Smooth muscle cell (in vitro differentiated cells): ENCODE measurements at regions not wholly inside any gene's neighbourhood (a gene's known extent, or its start where the extent isn't known, plus 50 kb on each side); places are given as distances from the start of the nearest gene placed in this dataset.

ENCODE experiments used
- DNase-seq: peaks from one replicate; lab custom pipeline; 2025; ENCODE audit not compliant: unreplicated experiment; lab: John Stamatoyannopoulos, UW
- H2AFZ ChIP-seq: fragments of 200-600 bp; sonication (generic); 2 replicates; pipeline ENCODE4 v1.6.0; 2016; ENCODE audit warnings: antibody characterized with exemption, low read depth, mild to moderate bottlenecking
- H3F3A ChIP-seq: fragments of 200-600 bp; sonication (generic); 2 replicates; pipeline ENCODE4 v1.6.0; 2017; ENCODE audit warnings: antibody characterized with exemption, low read depth
- H3K27ac ChIP-seq: fragments of 200-600 bp; sonication (generic); 2 replicates; pipeline ENCODE4 v1.5.1; 2016; ENCODE audit warnings: low read depth, mild to moderate bottlenecking
- H3K27me3 ChIP-seq: fragments of 200-600 bp; sonication (generic); 2 replicates; pipeline ENCODE4 v1.6.1; 2016; ENCODE audit warnings: low read depth, mild to moderate bottlenecking
- H3K36me3 ChIP-seq: fragments of 200-600 bp; sonication (generic); 2 replicates; pipeline ENCODE4 v1.5.1; 2016; ENCODE audit warnings: low read depth
- H3K4me1 ChIP-seq: fragments of 200-600 bp; sonication (generic); 2 replicates; pipeline ENCODE4 v1.5.1; 2016; ENCODE audit warnings: low read depth
- H3K4me2 ChIP-seq: fragments of 200-600 bp; sonication (generic); 2 replicates; pipeline ENCODE4 v1.6.0; 2016; ENCODE audit warnings: mild to moderate bottlenecking
- H3K4me3 ChIP-seq: fragments of 200-600 bp; sonication (generic); 2 replicates; pipeline ENCODE4 v1.5.1; 2016; ENCODE audit warnings: mild to moderate bottlenecking
- H3K79me2 ChIP-seq: fragments of 200-600 bp; sonication (generic); 2 replicates; pipeline ENCODE4 v1.6.0; 2016; ENCODE audit warnings: low read depth, mild to moderate bottlenecking
- H3K9ac ChIP-seq: fragments of 200-600 bp; sonication (generic); 2 replicates; pipeline ENCODE4 v1.6.0; 2016; ENCODE audit warnings: low read depth
- H3K9me3 ChIP-seq: fragments of 200-600 bp; sonication (generic); replicated peaks from 2 replicates; pipeline ENCODE4 v1.5.1; 2016; ENCODE audit warnings: low read depth
- H4K20me1 ChIP-seq: fragments of 200-600 bp; sonication (generic); 2 replicates; pipeline ENCODE4 v1.6.0; 2016; ENCODE audit warnings: low read depth
- WGBS: methylation state at CpG from one replicate; pipeline ENCODE4 v1.1.7; 2016; ENCODE audit warnings: low lambda C conversion rate; 5-methylcytosine and 5-hydroxymethylcytosine counted together
- TF ChIP-seq, protein P1 (sequence below): fragments of 200-600 bp; sonication (generic); IDR thresholded peaks from 2 replicates; pipeline ENCODE4 v1.5.1; 2017; ENCODE audit warnings: borderline replicate concordance, mild to moderate bottlenecking, antibody characterized with exemption; ENCODE audit not compliant: insufficient read depth, poor library complexity, severe bottlenecking

DNA sequence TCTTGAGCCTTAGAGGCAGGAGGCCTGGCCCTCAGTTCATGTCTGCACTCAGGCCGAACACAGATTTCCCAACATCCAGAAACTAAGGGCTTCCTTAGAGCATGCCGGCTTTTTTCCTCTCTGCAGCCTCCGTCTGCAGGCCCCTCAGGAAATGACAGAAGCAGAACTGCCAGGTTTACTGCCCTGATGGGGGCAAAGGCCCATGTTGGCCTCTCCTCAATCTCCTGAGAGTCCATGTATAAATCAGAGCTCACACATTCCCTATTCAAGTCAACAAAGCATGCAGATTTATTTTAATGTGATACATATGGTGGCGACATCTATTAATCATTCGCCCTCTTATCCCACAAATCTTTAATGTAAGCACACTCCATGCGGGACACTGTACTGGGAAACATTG lies 475.6 kb upstream of the HS6ST1 start:
- H3K4me3 ChIP-seq: no peak overlapping the region
- no peaks in the 10 kb centered on the region for H3F3A ChIP-seq
- no peaks in the 10 kb centered on the region for H4K20me1 ChIP-seq
- H3K4me1 ChIP-seq: no peaks in the 10 kb centered on the region
- H3K27ac ChIP-seq: no peak overlapping the region
- H3K79me2 ChIP-seq: no peaks in the 10 kb centered on the region
- H2AFZ ChIP-seq: no peak overlapping the region
- H3K36me3 ChIP-seq: no peaks in the 10 kb centered on the region
- TF ChIP-seq, protein P1, sequence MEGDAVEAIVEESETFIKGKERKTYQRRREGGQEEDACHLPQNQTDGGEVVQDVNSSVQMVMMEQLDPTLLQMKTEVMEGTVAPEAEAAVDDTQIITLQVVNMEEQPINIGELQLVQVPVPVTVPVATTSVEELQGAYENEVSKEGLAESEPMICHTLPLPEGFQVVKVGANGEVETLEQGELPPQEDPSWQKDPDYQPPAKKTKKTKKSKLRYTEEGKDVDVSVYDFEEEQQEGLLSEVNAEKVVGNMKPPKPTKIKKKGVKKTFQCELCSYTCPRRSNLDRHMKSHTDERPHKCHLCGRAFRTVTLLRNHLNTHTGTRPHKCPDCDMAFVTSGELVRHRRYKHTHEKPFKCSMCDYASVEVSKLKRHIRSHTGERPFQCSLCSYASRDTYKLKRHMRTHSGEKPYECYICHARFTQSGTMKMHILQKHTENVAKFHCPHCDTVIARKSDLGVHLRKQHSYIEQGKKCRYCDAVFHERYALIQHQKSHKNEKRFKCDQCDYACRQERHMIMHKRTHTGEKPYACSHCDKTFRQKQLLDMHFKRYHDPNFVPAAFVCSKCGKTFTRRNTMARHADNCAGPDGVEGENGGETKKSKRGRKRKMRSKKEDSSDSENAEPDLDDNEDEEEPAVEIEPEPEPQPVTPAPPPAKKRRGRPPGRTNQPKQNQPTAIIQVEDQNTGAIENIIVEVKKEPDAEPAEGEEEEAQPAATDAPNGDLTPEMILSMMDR: no peak
- H3K9me3 ChIP-seq: no peaks in the 10 kb centered on the region
- peaks cover 7% of the 10 kb centered on the region for H3K27me3 ChIP-seq
- H3K9ac ChIP-seq: no peak overlapping the region
- no peak for DNase-seq
- 88% methylated on average over 6 of the region's 6 CpGs for WGBS
- H3K4me2 ChIP-seq: no peak overlapping the region

DNA sequence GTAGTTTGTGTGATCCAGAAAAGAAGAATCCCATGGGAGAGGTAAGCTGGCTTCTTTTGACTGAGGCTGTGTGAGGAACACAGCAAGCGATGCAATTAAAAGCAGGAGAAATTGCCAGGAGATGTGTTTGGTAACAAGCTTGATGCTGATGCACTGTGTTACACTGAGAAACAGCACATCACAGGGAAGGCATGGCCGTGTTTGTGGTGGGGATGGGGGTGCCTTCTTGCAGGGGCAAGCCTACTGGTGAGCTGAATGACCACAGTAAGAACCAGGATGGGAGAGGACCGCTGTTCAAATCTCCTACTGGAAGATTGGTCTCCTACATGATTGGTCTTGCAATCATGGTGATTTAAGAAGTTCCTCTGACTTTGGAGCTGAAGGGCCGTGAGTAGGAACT lies 477.7 kb upstream of the HS6ST1 start:
- Histone ChIP-seq H3K36me3 (no peaks in the 10 kb centered on the region), H3K27ac (no peak overlapping the region), H3K4me1 (no peaks in the 10 kb centered on the region), H3K4me3 (no peak overlapping the region), H3K27me3 (peaks cover 7% of the 10 kb centered on the region), H3F3A (no peaks in the 10 kb centered on the region), H3K4me2 (no peak overlapping the region), H4K20me1 (no peaks in the 10 kb centered on the region), H2AFZ (no peak overlapping the region), H3K79me2 (no peaks in the 10 kb centered on the region), H3K9ac (no peak overlapping the region), H3K9me3 (no peaks in the 10 kb centered on the region)
- WGBS: 83% methylated on average over 4 of the region's 4 CpGs
- TF ChIP-seq, protein P1: no peak
- no peak for DNase-seq

DNA sequence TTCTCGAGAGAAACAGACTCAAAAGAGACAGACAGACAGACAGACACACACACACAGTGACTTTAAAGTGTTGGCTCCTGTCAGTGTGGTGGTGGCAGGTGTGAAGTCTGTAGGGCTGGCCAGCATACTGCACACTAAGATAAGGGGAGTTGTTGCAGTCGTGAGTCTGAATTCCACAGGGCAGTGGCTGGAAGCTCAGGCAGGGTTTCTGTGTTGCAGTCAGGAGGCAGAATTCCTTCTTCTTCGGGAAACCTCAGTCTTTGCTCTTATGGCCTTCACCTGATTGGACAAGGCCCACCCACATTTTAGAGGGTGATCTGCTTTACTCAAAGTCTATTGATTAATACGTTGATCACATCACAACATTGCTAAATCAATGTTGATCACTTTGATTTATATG lies 478.4 kb upstream of the HS6ST1 start:
- Histone ChIP-seq H3F3A (no peaks in the 10 kb centered on the region), H3K79me2 (no peaks in the 10 kb centered on the region), H2AFZ (no peak overlapping the region), H4K20me1 (no peaks in the 10 kb centered on the region), H3K4me3 (no peak overlapping the region), H3K9ac (no peak overlapping the region), H3K9me3 (no peaks in the 10 kb centered on the region), H3K4me1 (no peaks in the 10 kb centered on the region), H3K27ac (no peak overlapping the region), H3K36me3 (no peaks in the 10 kb centered on the region), H3K4me2 (no peak overlapping the region), H3K27me3 (peaks cover 13% of the 10 kb centered on the region)
- DNase-seq: no peak
- TF ChIP-seq, protein P1: no peak
- 76% methylated on average over 4 of the region's 4 CpGs for WGBS

DNA sequence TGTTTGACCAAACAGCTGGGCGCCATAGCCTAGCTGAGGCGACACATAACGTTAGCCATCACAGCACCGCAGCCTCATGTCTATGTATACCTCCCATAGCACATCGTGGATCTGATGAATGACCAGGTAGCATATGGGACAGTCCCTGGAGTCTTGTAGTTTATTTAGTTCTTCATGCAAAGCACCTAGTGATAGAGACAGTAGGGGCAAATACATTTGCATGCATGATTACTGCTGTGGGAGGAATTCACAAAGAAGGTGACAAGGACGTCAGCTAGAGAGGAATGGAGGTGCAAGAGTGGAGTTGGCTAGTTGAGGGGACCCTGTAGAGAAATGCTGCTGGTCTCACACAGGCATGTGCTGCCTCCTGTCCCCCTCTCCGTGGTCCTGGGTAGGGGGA lies 478.9 kb upstream of the HS6ST1 start:
- Histone ChIP-seq H3K9me3 (no peaks in the 10 kb centered on the region), H3K9ac (no peak overlapping the region), H3K27me3 (peaks cover 13% of the 10 kb centered on the region), H3K36me3 (no peaks in the 10 kb centered on the region), H3K4me3 (no peak overlapping the region), H3K27ac (no peak overlapping the region), H3K4me1 (no peaks in the 10 kb centered on the region), H3F3A (no peaks in the 10 kb centered on the region), H4K20me1 (no peaks in the 10 kb centered on the region), H3K4me2 (no peak overlapping the region), H2AFZ (no peak overlapping the region), H3K79me2 (no peaks in the 10 kb centered on the region)
- WGBS: 89% methylated on average over 7 of the region's 7 CpGs
- DNase-seq: no peak
- TF ChIP-seq, protein P1: no peak
